ENCODE measurements at regions not wholly inside any gene's neighbourhood (a gene's known extent, or its start where the extent isn't known, plus 50 kb on each side); places are given as distances from the start of the nearest gene placed in this dataset.

DNA sequence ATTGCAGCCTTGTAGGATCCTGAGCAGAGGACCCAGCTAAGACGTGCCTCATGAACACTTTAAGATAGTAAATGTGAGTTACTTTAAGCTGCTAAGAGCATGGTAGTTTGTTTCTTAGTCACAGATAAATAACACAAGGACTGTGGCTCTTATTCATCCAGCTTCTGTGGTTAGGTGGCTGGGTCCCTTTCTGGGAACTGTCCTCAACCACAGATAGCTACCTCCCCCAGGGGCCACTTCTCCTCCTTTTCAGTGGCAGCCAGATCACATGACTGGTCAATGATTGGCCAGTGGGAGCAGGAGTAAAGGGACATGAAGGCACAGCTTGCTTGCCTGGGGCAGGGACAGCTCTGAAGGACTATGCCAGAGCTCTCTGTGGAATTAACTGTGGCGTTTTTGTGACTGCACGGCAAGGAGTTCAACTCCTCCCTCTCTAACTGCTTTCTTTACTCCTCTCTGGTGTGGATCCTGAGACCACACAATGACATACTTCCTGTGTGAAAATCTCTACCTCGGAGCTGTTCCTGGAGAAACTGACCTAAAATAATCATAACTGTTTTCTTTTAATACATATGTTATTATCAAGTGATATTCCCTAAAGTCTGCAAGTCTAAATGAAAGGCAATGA, 76.5 kb downstream of the NRN1 start:
- H3K27me3 ChIP-seq (ENCODE audit: insufficient read depth, low read length) = peaks cover 2% of the 10 kb centered on the region
- TF ChIP-seq EZH2 (IDR thresholded peaks at IDR 0.05; ENCODE audit: insufficient read depth, low read length) = no peak
- TF ChIP-seq, protein P1, sequence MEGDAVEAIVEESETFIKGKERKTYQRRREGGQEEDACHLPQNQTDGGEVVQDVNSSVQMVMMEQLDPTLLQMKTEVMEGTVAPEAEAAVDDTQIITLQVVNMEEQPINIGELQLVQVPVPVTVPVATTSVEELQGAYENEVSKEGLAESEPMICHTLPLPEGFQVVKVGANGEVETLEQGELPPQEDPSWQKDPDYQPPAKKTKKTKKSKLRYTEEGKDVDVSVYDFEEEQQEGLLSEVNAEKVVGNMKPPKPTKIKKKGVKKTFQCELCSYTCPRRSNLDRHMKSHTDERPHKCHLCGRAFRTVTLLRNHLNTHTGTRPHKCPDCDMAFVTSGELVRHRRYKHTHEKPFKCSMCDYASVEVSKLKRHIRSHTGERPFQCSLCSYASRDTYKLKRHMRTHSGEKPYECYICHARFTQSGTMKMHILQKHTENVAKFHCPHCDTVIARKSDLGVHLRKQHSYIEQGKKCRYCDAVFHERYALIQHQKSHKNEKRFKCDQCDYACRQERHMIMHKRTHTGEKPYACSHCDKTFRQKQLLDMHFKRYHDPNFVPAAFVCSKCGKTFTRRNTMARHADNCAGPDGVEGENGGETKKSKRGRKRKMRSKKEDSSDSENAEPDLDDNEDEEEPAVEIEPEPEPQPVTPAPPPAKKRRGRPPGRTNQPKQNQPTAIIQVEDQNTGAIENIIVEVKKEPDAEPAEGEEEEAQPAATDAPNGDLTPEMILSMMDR (IDR thresholded peaks at IDR 0.05; ENCODE audit: insufficient read depth, low read depth, low read length) = no peak
- H3K36me3 Mint-ChIP-seq (ENCODE audit: low read depth, unreplicated experiment) = no peaks in the 10 kb centered on the region
- H3K36me3 ChIP-seq (ENCODE audit: insufficient read depth, low read length) = no peaks in the 10 kb centered on the region
- H3K9ac ChIP-seq (ENCODE audit: low read length) = no peak overlapping the region
- H3K27ac ChIP-seq (ENCODE audit: low read depth, low read length) = no peak overlapping the region
- H3K27me3 Mint-ChIP-seq (ENCODE audit: low read depth, unreplicated experiment) = peaks cover 10% of the 10 kb centered on the region
- no peak overlapping the region for H2AFZ ChIP-seq (ENCODE audit: low read depth, low read length)
- no peaks in the 10 kb centered on the region for H3K9me3 ChIP-seq (ENCODE audit: insufficient read depth, low read depth, low read length)
- H3K79me2 ChIP-seq (ENCODE audit: insufficient read depth, low read length) = no peaks in the 10 kb centered on the region
- DNase-seq (ENCODE audit: low read depth) (no peak), FAIRE-seq (no peak)
- no peaks in the 10 kb centered on the region for H4K20me1 ChIP-seq (ENCODE audit: insufficient read depth, low read length)
- H3K4me2 ChIP-seq (ENCODE audit: low read length) = no peak overlapping the region
- no peak overlapping the region for H3K4me3 ChIP-seq (ENCODE audit: insufficient read depth, low read depth, low read length)
- H3K9me3 Mint-ChIP-seq (ENCODE audit: unreplicated experiment) = peaks cover 9% of the 10 kb centered on the region
- no peak overlapping the region for H3K27ac Mint-ChIP-seq (ENCODE audit: unreplicated experiment)
- H3K4me1 ChIP-seq (ENCODE audit: insufficient read depth, low read length) = no peaks in the 10 kb centered on the region
- no peaks in the 10 kb centered on the region for H3K4me1 Mint-ChIP-seq (ENCODE audit: low read depth, unreplicated experiment)
- H3K4me3 Mint-ChIP-seq (ENCODE audit: unreplicated experiment) = no peak overlapping the region

DNA sequence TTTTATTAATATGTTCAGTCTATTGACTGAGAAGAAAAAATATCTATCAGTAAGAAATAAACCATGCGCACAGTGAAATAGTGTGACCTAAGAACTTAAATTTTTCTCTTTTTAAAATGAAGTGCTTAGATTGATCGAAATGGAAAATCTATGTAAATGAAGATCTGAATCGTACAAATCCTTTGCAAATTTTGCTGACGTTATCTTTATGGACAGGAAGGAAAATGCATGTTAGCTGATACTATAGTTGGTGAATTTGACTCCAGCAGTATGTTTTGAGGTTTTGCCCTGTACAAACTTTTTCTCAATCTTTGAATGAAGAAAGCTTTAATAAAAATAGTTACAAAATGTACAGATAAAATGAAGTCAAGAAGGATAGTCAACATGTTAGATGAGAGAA, 82.9 kb downstream of the NRN1 start:
- H3K27ac Mint-ChIP-seq (ENCODE audit: unreplicated experiment) = no peak overlapping the region
- peaks cover 4% of the 10 kb centered on the region for H3K27me3 Mint-ChIP-seq (ENCODE audit: low read depth, unreplicated experiment)
- no peaks in the 10 kb centered on the region for H3K9me3 ChIP-seq (ENCODE audit: insufficient read depth, low read depth, low read length)
- DNase-seq (ENCODE audit: low read depth) (no peak), FAIRE-seq (no peak)
- no peak overlapping the region for H3K4me3 ChIP-seq (ENCODE audit: insufficient read depth, low read depth, low read length)
- no peaks in the 10 kb centered on the region for H3K36me3 Mint-ChIP-seq (ENCODE audit: low read depth, unreplicated experiment)
- H3K4me3 Mint-ChIP-seq (ENCODE audit: unreplicated experiment) = no peak overlapping the region
- H3K79me2 ChIP-seq (ENCODE audit: insufficient read depth, low read length) = no peaks in the 10 kb centered on the region
- no peak overlapping the region for H3K9ac ChIP-seq (ENCODE audit: low read length)
- no peaks in the 10 kb centered on the region for H3K36me3 ChIP-seq (ENCODE audit: insufficient read depth, low read length)
- no peak overlapping the region for H3K27ac ChIP-seq (ENCODE audit: low read depth, low read length)
- TF ChIP-seq EZH2 (IDR thresholded peaks at IDR 0.05; ENCODE audit: insufficient read depth, low read length) = no peak
- TF ChIP-seq, protein P1 (IDR thresholded peaks at IDR 0.05; ENCODE audit: insufficient read depth, low read depth, low read length) = no peak
- H3K4me1 Mint-ChIP-seq (ENCODE audit: low read depth, unreplicated experiment) = no peaks in the 10 kb centered on the region
- no peaks in the 10 kb centered on the region for H3K4me1 ChIP-seq (ENCODE audit: insufficient read depth, low read length)
- H3K27me3 ChIP-seq (ENCODE audit: insufficient read depth, low read length) = no peaks in the 10 kb centered on the region
- H3K9me3 Mint-ChIP-seq (ENCODE audit: unreplicated experiment) = peaks cover 2% of the 10 kb centered on the region
- H2AFZ ChIP-seq (ENCODE audit: low read depth, low read length) = no peak overlapping the region
- H4K20me1 ChIP-seq (ENCODE audit: insufficient read depth, low read length) = no peaks in the 10 kb centered on the region
- H3K4me2 ChIP-seq (ENCODE audit: low read length) = no peak overlapping the region

DNA sequence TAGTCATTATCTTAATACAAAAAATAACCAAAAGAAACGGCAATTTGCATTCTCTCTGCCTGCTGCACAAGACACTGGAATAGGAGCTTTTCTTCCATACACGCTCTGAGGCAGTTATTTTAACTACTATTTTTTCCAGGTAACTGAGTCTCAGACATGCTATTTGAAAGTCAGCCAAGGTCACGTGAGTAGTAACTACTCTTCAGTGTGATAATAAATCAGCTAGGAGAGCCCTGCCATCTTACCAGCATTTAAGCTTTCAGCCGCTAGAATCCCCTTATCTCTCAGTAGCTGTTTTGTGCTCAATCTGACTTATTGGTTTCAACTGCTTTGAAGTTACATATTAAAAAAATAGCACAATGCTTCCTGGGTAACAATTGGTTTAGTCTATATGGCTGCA, 84.5 kb downstream of the NRN1 start:
- H3K27me3 Mint-ChIP-seq (ENCODE audit: low read depth, unreplicated experiment) = peaks cover 4% of the 10 kb centered on the region
- no peak for TF ChIP-seq EZH2 (IDR thresholded peaks at IDR 0.05; ENCODE audit: insufficient read depth, low read length)
- TF ChIP-seq, protein P1 (IDR thresholded peaks at IDR 0.05; ENCODE audit: insufficient read depth, low read depth, low read length) = no peak
- no peak for FAIRE-seq
- no peak for DNase-seq (ENCODE audit: low read depth)
- H3K27me3 ChIP-seq (ENCODE audit: insufficient read depth, low read length) = no peaks in the 10 kb centered on the region
- H3K9me3 ChIP-seq (ENCODE audit: insufficient read depth, low read depth, low read length) = no peaks in the 10 kb centered on the region
- H3K79me2 ChIP-seq (ENCODE audit: insufficient read depth, low read length) = no peaks in the 10 kb centered on the region
- H3K4me1 ChIP-seq (ENCODE audit: insufficient read depth, low read length) = no peaks in the 10 kb centered on the region
- H3K36me3 ChIP-seq (ENCODE audit: insufficient read depth, low read length) = no peaks in the 10 kb centered on the region
- no peak overlapping the region for H3K4me2 ChIP-seq (ENCODE audit: low read length)
- no peak overlapping the region for H3K4me3 Mint-ChIP-seq (ENCODE audit: unreplicated experiment)
- H3K27ac Mint-ChIP-seq (ENCODE audit: unreplicated experiment) = no peak overlapping the region
- H3K9me3 Mint-ChIP-seq (ENCODE audit: unreplicated experiment) = peaks cover 2% of the 10 kb centered on the region
- no peak overlapping the region for H3K27ac ChIP-seq (ENCODE audit: low read depth, low read length)
- no peaks in the 10 kb centered on the region for H3K36me3 Mint-ChIP-seq (ENCODE audit: low read depth, unreplicated experiment)
- H3K4me1 Mint-ChIP-seq (ENCODE audit: low read depth, unreplicated experiment) = no peaks in the 10 kb centered on the region
- H4K20me1 ChIP-seq (ENCODE audit: insufficient read depth, low read length) = no peaks in the 10 kb centered on the region
- H2AFZ ChIP-seq (ENCODE audit: low read depth, low read length) = no peak overlapping the region
- no peak overlapping the region for H3K9ac ChIP-seq (ENCODE audit: low read length)
- H3K4me3 ChIP-seq (ENCODE audit: insufficient read depth, low read depth, low read length) = no peak overlapping the region
